A673 (cell line): ENCODE measurements at regions not wholly inside any gene's neighbourhood (a gene's known extent, or its start where the extent isn't known, plus 50 kb on each side); places are given as distances from the start of the nearest gene placed in this dataset.

Source experiments
- EZH2 ChIP-seq: fragments of 200-600 bp; sonication (generic); IDR thresholded peaks from 2 replicates; pipeline ENCODE4 v1.6.1; 2017; ENCODE audit warnings: borderline replicate concordance, low read depth, mild to moderate bottlenecking, mixed read lengths, antibody characterized with exemption, low read length; ENCODE audit not compliant: poor library complexity, severe bottlenecking
- TF ChIP-seq, protein P1 (sequence below): fragments of 300-800, 200-600 bp; sonication (generic); conservative IDR thresholded peaks from 2 replicates; pipeline ENCODE4 v1.5.1; 2017; ENCODE audit warnings: low read depth, mild to moderate bottlenecking, antibody characterized with exemption, low read length, moderate library complexity, mixed read lengths

GRCh38 chr4:24287096-24287495, 297.3 kb downstream of the DHX15 start:
- TF ChIP-seq, protein P1, sequence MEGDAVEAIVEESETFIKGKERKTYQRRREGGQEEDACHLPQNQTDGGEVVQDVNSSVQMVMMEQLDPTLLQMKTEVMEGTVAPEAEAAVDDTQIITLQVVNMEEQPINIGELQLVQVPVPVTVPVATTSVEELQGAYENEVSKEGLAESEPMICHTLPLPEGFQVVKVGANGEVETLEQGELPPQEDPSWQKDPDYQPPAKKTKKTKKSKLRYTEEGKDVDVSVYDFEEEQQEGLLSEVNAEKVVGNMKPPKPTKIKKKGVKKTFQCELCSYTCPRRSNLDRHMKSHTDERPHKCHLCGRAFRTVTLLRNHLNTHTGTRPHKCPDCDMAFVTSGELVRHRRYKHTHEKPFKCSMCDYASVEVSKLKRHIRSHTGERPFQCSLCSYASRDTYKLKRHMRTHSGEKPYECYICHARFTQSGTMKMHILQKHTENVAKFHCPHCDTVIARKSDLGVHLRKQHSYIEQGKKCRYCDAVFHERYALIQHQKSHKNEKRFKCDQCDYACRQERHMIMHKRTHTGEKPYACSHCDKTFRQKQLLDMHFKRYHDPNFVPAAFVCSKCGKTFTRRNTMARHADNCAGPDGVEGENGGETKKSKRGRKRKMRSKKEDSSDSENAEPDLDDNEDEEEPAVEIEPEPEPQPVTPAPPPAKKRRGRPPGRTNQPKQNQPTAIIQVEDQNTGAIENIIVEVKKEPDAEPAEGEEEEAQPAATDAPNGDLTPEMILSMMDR: no peak
- no peak for TF ChIP-seq EZH2
